HFF-Myc (cell line): ENCODE measurements at regions not wholly inside any gene's neighbourhood (a gene's known extent, or its start where the extent isn't known, plus 50 kb on each side); places are given as distances from the start of the nearest gene placed in this dataset.

ENCODE experiments used
- DNase-seq: peaks from one replicate; pipeline ENCODE4 v3.0.0-alpha.2; 2011; ENCODE audit warnings: low read depth; ENCODE audit errors: extremely low read depth
- H3K4me3 ChIP-seq: replicated peaks from 2 replicates; pipeline ENCODE4 v1.5.1; 2011; ENCODE audit warnings: low read depth, mild to moderate bottlenecking, control low read depth, low read length
- CTCF ChIP-seq: IDR thresholded peaks from 2 replicates; pipeline ENCODE4 v1.5.1; 2012; ENCODE audit warnings: mild to moderate bottlenecking, low read depth, low read length, control low read depth; ENCODE audit errors: missing control alignments

GRCh38 chr15:100802421-100803170 is 77.0 kb upstream of the ALDH1A3 start:
- no peak for DNase-seq
- TF ChIP-seq CTCF: no peak
- H3K4me3 ChIP-seq: no peak overlapping the region

GRCh38 chr15:100803171-100803440 is 76.5 kb upstream of the ALDH1A3 start:
- TF ChIP-seq CTCF: no peak
- DNase-seq: no peak

GRCh38 chr15:100806157-100806556 is 73.5 kb upstream of the ALDH1A3 start:
- no peak overlapping the region for H3K4me3 ChIP-seq
- no peak for TF ChIP-seq CTCF
- DNase-seq: no peak

More at GRCh38 chr15:100803171-100803440, 76.5 kb upstream of the ALDH1A3 start:
- H3K4me3 ChIP-seq: no peak overlapping the region

- no peak overlapping the region for H3K4me3 ChIP-seq
- TF ChIP-seq CTCF: no peak
- DNase-seq: no peak
These were observed 72.6 kb upstream of the ALDH1A3 start for GRCh38 chr15:100807028-100807427.

GRCh38 chr15:100808691-100809090 is 70.9 kb upstream of the ALDH1A3 start:
- TF ChIP-seq CTCF: no peak
- H3K4me3 ChIP-seq: no peak overlapping the region
- no peak for DNase-seq

- TF ChIP-seq CTCF: no peak
- no peak for DNase-seq
- H3K4me3 ChIP-seq: no peak overlapping the region
These were observed 70.5 kb upstream of the ALDH1A3 start for GRCh38 chr15:100809151-100809550.

GRCh38 chr15:100809587-100809986 is 70.0 kb upstream of the ALDH1A3 start:
- no peak for TF ChIP-seq CTCF
- no peak overlapping the region for H3K4me3 ChIP-seq
- no peak for DNase-seq
